Endothelial cell (in vitro differentiated cells): ENCODE measurements at regions not wholly inside any gene's neighbourhood (a gene's known extent, or its start where the extent isn't known, plus 50 kb on each side); places are given as distances from the start of the nearest gene placed in this dataset.

Experiments used
- DNase-seq: peaks from one replicate; pipeline ENCODE4 v3.0.0; 2021; ENCODE audit warnings: low spot score
- H3K27ac Mint-ChIP-seq: one replicate; pipeline ENCODE4 v1.8.0; 2021; ENCODE audit warnings: mixed read lengths, inconsistent platforms; ENCODE audit not compliant: unreplicated experiment
- H3K27me3 Mint-ChIP-seq: one replicate; pipeline ENCODE4 v1.8.0; 2021; ENCODE audit warnings: mild to moderate bottlenecking, moderate library complexity, mixed read lengths, inconsistent platforms; ENCODE audit not compliant: unreplicated experiment
- H3K36me3 Mint-ChIP-seq: one replicate; pipeline ENCODE4 v1.8.0; 2021; ENCODE audit warnings: mild to moderate bottlenecking, low read depth, mixed read lengths, inconsistent platforms; ENCODE audit not compliant: unreplicated experiment
- H3K4me1 Mint-ChIP-seq: one replicate; pipeline ENCODE4 v1.8.0; 2021; ENCODE audit warnings: mild to moderate bottlenecking, mixed read lengths, inconsistent platforms; ENCODE audit not compliant: unreplicated experiment
- H3K4me3 Mint-ChIP-seq: one replicate; pipeline ENCODE4 v1.8.0; 2021; ENCODE audit warnings: mild to moderate bottlenecking, mixed read lengths, inconsistent platforms; ENCODE audit not compliant: unreplicated experiment
- H3K9me3 Mint-ChIP-seq: one replicate; pipeline ENCODE4 v1.8.0; 2021; ENCODE audit warnings: mixed read lengths, inconsistent platforms; ENCODE audit not compliant: unreplicated experiment
- CTCF ChIP-seq: fragments of 200-600 bp; sonication (generic); IDR thresholded peaks from one replicate; pipeline ENCODE4 v1.5.0; 2021; ENCODE audit warnings: antibody characterized with exemption; ENCODE audit not compliant: unreplicated experiment

- TF ChIP-seq CTCF, result no peak
- H3K27ac Mint-ChIP-seq, result no peak overlapping the region
- peaks cover 14% of the 10 kb centered on the region for H3K27me3 Mint-ChIP-seq
- H3K36me3 Mint-ChIP-seq, result peaks cover 6% of the 10 kb centered on the region
- H3K9me3 Mint-ChIP-seq, result no peaks in the 10 kb centered on the region
- H3K4me1 Mint-ChIP-seq, result no peaks in the 10 kb centered on the region
- no peak for DNase-seq
- no peak overlapping the region for H3K4me3 Mint-ChIP-seq
Observed at GRCh38 chr5:3218916-3219650, 376.5 kb upstream of the IRX1 start.

- H3K4me3 Mint-ChIP-seq, result no peak overlapping the region
- no peak for DNase-seq
- no peak for TF ChIP-seq CTCF
Observed at GRCh38 chr5:3217771-3218495, 377.7 kb upstream of the IRX1 start.

GRCh38 chr5:3217114-3217513 lies 378.5 kb upstream of the IRX1 start:
- DNase-seq, result no peak
- TF ChIP-seq CTCF, result no peak
- peaks cover 4% of the 10 kb centered on the region for H3K36me3 Mint-ChIP-seq

More at GRCh38 chr5:3217771-3218495, 377.7 kb upstream of the IRX1 start:
- Mint-ChIP-seq H3K4me1 (no peaks in the 10 kb centered on the region), H3K27me3 (peaks cover 16% of the 10 kb centered on the region), H3K27ac (no peak overlapping the region), H3K9me3 (no peaks in the 10 kb centered on the region), H3K36me3 (peaks cover 6% of the 10 kb centered on the region)

GRCh38 chr5:3216386-3216785 lies 379.2 kb upstream of the IRX1 start:
- no peak for TF ChIP-seq CTCF
- H3K4me1 Mint-ChIP-seq, result no peaks in the 10 kb centered on the region
- no peak for DNase-seq
- H3K4me3 Mint-ChIP-seq, result no peak overlapping the region
- H3K9me3 Mint-ChIP-seq, result no peaks in the 10 kb centered on the region
- no peak overlapping the region for H3K27ac Mint-ChIP-seq
- peaks cover 16% of the 10 kb centered on the region for H3K27me3 Mint-ChIP-seq
- H3K36me3 Mint-ChIP-seq, result peaks cover 4% of the 10 kb centered on the region

More at GRCh38 chr5:3217114-3217513, 378.5 kb upstream of the IRX1 start:
- Mint-ChIP-seq H3K4me1 (no peaks in the 10 kb centered on the region), H3K27ac (no peak overlapping the region), H3K4me3 (no peak overlapping the region), H3K27me3 (peaks cover 16% of the 10 kb centered on the region), H3K9me3 (no peaks in the 10 kb centered on the region)

GRCh38 chr5:3214838-3215374 lies 380.7 kb upstream of the IRX1 start:
- H3K9me3 Mint-ChIP-seq, result no peaks in the 10 kb centered on the region
- peaks cover 4% of the 10 kb centered on the region for H3K36me3 Mint-ChIP-seq
- no peak overlapping the region for H3K27ac Mint-ChIP-seq
- H3K4me1 Mint-ChIP-seq, result no peaks in the 10 kb centered on the region
- H3K4me3 Mint-ChIP-seq, result no peak overlapping the region
- TF ChIP-seq CTCF, result no peak
- peaks cover 14% of the 10 kb centered on the region for H3K27me3 Mint-ChIP-seq
- no peak for DNase-seq
